ENCODE measurements at regions not wholly inside any gene's neighbourhood (a gene's known extent, or its start where the extent isn't known, plus 50 kb on each side); places are given as distances from the start of the nearest gene placed in this dataset.

GRCh38 chr7:96527133-96527827 lies 182.4 kb downstream of the SEM1 start:
- no peak for TF ChIP-seq CTCF (IDR thresholded peaks at IDR 0.05; ENCODE audit: low read depth, low read length, missing input control)
- TF ChIP-seq RAD21 (IDR thresholded peaks at IDR 0.05) = no peak
- no peak for TF ChIP-seq ZBTB33 (IDR thresholded peaks at IDR 0.05)
- TF ChIP-seq MAX (IDR thresholded peaks at IDR 0.05) = no peak
- no peak for TF ChIP-seq SP1 (IDR thresholded peaks at IDR 0.05)
- TF ChIP-seq JUND (IDR thresholded peaks at IDR 0.05) = no peak
- TF ChIP-seq GABPA (IDR thresholded peaks at IDR 0.05 in 1 of 2, conservative IDR thresholded peaks at IDR 0.05 in 1 of 2) = no peak
- TF ChIP-seq HNF4A (conservative IDR thresholded peaks at IDR 0.05) = no peak
- no peak for TF ChIP-seq ATF3 (IDR thresholded peaks at IDR 0.05)
- TF ChIP-seq TAF1 (conservative IDR thresholded peaks at IDR 0.05) = no peak
- TF ChIP-seq REST (IDR thresholded peaks at IDR 0.05) = no peak
- no peak for TF ChIP-seq FOXA2 (IDR thresholded peaks at IDR 0.05)

Data from liver (tissue), 3 donors.